Large intestine (tissue), 3 donors: ENCODE measurements at regions not wholly inside any gene's neighbourhood (a gene's known extent, or its start where the extent isn't known, plus 50 kb on each side); places are given as distances from the start of the nearest gene placed in this dataset.

ENCODE experiments used
- DNase-seq, 2 donors: peaks; one replicate each; pipeline versions ENCODE4 v3.0.0 to v3.0.0-alpha.2; 2013
- H3K27ac ChIP-seq: one replicate; pipeline ENCODE4 v1.5.1; 2013; ENCODE audit warnings: low read length
- H3K27me3 ChIP-seq: 2 replicates; pipeline ENCODE4 v1.6.1; 2013; ENCODE audit warnings: low read length; ENCODE audit not compliant: control insufficient read depth, insufficient read depth
- H3K36me3 ChIP-seq: 2 replicates; pipeline ENCODE4 v1.6.1; 2013; ENCODE audit warnings: low read length; ENCODE audit not compliant: control insufficient read depth, insufficient read depth
- H3K4me1 ChIP-seq: one replicate; pipeline ENCODE4 v1.6.1; 2013; ENCODE audit warnings: low read length; ENCODE audit not compliant: control insufficient read depth, insufficient read depth
- H3K4me3 ChIP-seq: one replicate; pipeline ENCODE4 v1.5.1; 2013; ENCODE audit warnings: low read length
- H3K9me3 ChIP-seq: one replicate; pipeline ENCODE4 v1.6.1; 2013; ENCODE audit warnings: mild to moderate bottlenecking, low read depth, low read length, moderate library complexity; ENCODE audit not compliant: control insufficient read depth
- WGBS: methylation state at CpG from one replicate; pipeline ENCODE4 v1.1.5; 2013; ENCODE audit warnings: low lambda C conversion rate; ENCODE audit not compliant: insufficient coverage; 5-methylcytosine and 5-hydroxymethylcytosine counted together

DNA sequence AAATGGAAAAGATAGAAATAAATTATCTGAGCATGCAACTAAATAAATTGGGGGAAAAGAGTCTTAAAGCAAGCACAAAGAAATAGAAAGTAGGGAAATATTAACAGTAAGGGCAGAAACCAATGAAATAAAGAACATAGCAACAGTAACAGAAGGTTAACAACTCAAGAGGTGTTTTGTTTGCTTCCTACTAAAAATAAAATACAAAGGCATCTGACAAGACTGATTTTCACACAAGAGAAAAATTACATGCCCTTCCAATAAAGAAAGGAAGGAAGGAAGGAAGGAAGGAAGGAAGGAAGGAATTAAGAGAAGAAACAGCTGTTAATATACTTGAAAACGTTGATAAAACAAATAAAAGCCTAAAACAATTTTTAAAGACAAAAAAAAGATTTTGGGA, 240.2 kb downstream of the SEC16B start:
- Histone ChIP-seq H3K27ac (no peak overlapping the region), H3K4me3 (no peak overlapping the region), H3K4me1 (no peaks in the 10 kb centered on the region), H3K27me3 (no peaks in the 10 kb centered on the region), H3K36me3 (no peaks in the 10 kb centered on the region), H3K9me3 (no peaks in the 10 kb centered on the region)
- WGBS: 30% methylated on average over 1 of the region's 1 CpG
- no peak for DNase-seq

DNA sequence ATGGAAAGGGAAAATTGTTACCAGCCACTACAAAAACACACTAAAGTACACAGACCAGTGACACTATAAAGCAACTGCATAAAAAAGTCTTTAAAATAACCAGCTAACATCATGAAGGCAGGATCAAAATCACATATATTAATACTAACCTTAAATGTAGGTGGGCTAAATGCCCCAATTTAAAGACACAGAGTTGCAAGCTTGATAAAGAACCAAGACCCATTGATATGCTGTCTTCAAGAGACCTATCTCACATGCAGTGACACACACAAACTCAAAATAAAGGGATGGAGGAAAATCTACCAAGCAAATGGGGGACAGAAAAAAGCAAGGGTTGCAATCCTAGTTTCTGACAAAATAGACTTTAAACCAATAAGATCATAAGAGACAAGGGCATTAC, 246.3 kb downstream of the SEC16B start:
- Histone ChIP-seq H3K4me1 (no peaks in the 10 kb centered on the region), H3K9me3 (no peaks in the 10 kb centered on the region), H3K4me3 (no peak overlapping the region), H3K27ac (no peak overlapping the region), H3K27me3 (no peaks in the 10 kb centered on the region), H3K36me3 (no peaks in the 10 kb centered on the region)
- no peak for DNase-seq

DNA sequence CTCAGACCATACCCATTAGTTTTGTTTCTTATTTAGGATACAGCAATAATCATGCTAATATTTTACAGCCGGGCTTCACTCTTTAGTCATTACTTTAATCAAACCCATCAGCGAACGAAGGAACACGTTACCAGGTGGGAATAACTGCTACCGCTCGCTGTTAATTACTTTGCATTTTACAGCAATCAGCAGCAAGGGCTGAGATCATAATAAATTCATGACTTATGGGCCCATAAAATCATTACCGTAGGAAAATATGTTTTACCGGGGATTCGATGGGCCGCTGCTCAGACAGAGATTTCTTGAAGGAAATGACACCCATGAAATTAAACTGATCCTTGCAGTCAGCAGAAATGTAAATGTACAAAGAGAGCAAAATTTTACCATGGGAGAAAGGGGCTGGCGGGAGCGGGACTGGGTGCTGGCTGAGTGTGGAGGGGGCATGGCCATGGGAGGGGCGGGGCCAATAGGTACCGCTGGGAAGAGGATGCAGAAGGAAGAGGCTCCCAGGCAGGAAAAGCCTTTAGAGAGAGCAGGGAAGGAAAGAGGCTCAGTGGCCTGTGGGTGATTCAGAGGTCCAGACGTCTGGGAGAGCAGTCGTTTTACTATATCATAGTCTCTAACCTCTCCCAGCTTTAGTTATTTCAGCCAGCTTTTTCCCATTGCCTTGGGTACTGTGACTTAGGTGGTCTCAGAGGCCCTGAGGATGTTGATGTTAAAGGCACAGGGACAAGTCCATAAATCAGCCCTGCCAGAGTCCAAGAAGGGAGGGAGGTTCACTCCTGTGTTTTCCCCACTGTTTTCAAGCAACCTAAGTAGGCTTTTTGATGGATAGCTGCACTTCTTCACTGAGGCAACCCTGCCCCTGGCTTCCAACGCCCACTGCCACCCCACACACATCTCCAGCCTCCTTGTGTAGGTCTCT, 258.9 kb downstream of the SEC16B start:
- no peaks in the 10 kb centered on the region for H3K4me1 ChIP-seq
- DNase-seq: no peak

DNA sequence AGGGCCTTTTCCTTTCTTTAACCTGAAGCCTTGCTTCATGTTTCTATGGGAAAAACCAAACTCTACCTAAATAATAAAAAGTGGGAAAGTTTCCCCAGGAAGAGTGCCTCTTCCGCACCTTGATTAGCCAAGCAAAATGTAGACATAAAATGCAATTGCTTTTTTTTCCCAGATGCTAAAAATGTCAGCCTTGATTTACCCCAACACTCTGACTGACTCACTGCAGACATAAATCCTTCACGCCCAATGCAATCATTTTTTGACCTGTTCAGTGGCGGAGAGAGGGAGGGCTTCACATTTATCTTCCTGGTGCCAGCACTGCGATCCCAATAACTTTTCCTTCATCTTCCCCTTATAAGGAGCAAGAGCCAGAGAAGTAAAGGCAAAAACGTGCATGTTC, 261.5 kb downstream of the SEC16B start:
- no peak for DNase-seq
- no peaks in the 10 kb centered on the region for H3K36me3 ChIP-seq
- H3K9me3 ChIP-seq: no peaks in the 10 kb centered on the region
- WGBS: 66% methylated on average over 3 of the region's 5 CpGs
- H3K27ac ChIP-seq: no peak overlapping the region
- no peaks in the 10 kb centered on the region for H3K4me1 ChIP-seq
- H3K27me3 ChIP-seq: no peaks in the 10 kb centered on the region
- H3K4me3 ChIP-seq: no peak overlapping the region

More for the DNA sequence above, 258.9 kb downstream of the SEC16B start:
- no peaks in the 10 kb centered on the region for H3K36me3 ChIP-seq
- 82% methylated on average over 9 of the region's 17 CpGs for WGBS
- no peak overlapping the region for H3K27ac ChIP-seq
- no peaks in the 10 kb centered on the region for H3K9me3 ChIP-seq
- no peak overlapping the region for H3K4me3 ChIP-seq
- H3K27me3 ChIP-seq: no peaks in the 10 kb centered on the region

DNA sequence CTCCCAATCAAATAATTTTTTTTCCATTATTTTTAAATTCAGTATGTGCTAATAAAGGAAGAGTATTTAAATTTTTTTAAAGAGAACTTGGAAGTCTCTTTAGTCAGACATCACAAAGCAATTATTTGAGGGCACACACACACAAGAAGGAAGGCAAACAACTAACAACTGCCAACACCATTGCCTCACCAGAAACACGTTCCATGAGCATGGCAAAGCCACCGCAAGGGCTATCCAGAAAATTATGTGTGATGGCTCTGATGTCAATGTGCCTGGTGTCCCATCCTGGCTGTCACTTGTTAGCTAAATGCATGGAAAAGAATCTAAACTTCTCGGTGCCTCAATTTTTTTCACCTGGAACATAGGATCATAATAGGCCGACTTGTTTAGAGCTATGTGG, 262.9 kb downstream of the SEC16B start:
- Histone ChIP-seq H3K36me3 (no peaks in the 10 kb centered on the region), H3K9me3 (no peaks in the 10 kb centered on the region), H3K27ac (no peak overlapping the region), H3K4me3 (no peak overlapping the region), H3K4me1 (no peaks in the 10 kb centered on the region), H3K27me3 (no peaks in the 10 kb centered on the region)
- WGBS: no CpG with 5 or more reads among the region's 4 CpGs
- no peak for DNase-seq

DNA sequence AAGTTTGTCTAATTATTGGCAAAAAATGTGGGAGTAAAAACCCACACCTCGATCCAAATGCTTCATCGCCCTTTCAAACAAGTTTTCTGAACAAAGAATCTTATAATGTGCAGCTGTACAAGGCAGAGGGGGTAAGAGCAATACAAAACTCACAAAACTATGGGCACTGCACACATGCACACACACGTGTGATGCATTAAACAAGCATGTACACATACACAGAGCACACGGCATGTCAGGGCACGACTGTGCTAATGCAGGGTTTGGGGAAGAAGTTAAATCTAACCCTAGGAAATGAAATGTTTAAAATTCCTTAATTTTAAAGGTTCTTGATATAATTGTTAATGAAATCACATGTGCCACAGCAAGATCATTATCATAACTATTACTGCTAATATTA, 264.0 kb downstream of the SEC16B start:
- Histone ChIP-seq H3K36me3 (no peaks in the 10 kb centered on the region), H3K4me1 (no peaks in the 10 kb centered on the region), H3K9me3 (no peaks in the 10 kb centered on the region), H3K27me3 (no peaks in the 10 kb centered on the region), H3K4me3 (no peak overlapping the region), H3K27ac (no peak overlapping the region)
- no CpG with 5 or more reads among the region's 5 CpGs for WGBS
- no peak for DNase-seq

DNA sequence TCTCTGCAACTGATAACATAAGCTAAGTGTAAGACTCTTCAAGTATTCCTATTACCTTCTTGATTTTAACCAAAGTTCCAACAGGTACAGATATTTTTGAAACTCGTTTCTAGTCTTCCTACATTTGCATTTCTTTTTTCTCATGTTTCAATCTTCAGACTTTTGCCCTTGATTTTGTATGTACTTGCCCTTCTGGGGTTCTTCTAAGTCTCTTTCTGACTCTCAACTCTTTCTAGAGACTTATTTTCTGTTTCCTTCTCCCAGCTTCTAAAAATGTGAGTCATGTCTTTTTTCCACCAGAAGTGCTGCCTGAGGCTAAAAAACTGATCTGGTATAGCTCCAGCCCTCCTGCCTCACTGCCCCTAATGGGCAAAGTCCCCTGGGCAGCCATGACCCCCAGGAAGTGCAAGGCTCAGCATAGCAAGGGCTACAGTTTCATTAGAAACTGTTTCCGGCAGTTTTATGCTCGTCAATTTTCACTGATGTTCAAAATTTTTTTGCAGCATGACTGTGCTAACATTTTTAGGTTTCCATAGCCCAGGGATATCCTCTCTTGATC, 265.9 kb downstream of the SEC16B start:
- DNase-seq: no peak
- H3K4me3 ChIP-seq: no peak overlapping the region
- H3K4me1 ChIP-seq: no peaks in the 10 kb centered on the region
- no peak overlapping the region for H3K27ac ChIP-seq
- H3K9me3 ChIP-seq: no peaks in the 10 kb centered on the region
- WGBS: 30% methylated on average over 1 of the region's 3 CpGs
- H3K27me3 ChIP-seq: no peaks in the 10 kb centered on the region
- H3K36me3 ChIP-seq: no peaks in the 10 kb centered on the region

DNA sequence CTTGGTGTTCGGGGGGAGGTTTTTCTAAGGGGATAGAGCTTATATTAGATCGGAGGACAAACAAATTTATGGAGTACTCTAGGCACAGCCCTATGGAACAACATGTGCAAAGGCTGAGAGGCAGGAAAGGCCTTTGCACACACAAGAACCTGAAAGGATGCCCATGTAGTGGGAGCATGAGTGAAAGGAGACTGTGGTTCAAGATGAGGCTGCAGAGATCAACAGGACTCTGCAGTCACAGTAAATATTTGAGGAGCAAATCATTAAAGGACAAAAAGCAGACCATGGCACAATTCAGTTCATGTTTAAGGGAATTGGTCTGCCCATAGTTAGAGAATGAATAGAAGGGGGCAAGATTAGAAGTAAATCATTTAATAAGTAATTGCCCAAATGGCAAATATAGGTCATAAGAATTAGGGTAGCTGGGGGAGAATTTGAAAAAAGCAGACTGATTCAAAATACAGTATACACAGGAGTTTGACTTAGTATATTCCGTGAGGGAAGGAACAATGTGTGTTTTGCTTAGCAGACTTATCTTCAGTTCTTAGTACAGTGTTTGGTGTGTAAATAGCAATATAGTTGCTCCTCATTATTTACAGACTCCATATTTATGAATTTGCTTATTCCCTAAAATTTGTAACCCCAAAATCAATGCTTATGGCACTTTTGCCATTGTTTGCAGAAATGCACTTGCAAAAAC, 268.1 kb downstream of the SEC16B start:
- no peaks in the 10 kb centered on the region for H3K27me3 ChIP-seq
- no CpG with 5 or more reads among the region's 3 CpGs for WGBS
- H3K36me3 ChIP-seq: no peaks in the 10 kb centered on the region
- H3K9me3 ChIP-seq: no peaks in the 10 kb centered on the region
- no peaks in the 10 kb centered on the region for H3K4me1 ChIP-seq
- H3K27ac ChIP-seq: no peak overlapping the region
- no peak for DNase-seq
- H3K4me3 ChIP-seq: no peak overlapping the region

DNA sequence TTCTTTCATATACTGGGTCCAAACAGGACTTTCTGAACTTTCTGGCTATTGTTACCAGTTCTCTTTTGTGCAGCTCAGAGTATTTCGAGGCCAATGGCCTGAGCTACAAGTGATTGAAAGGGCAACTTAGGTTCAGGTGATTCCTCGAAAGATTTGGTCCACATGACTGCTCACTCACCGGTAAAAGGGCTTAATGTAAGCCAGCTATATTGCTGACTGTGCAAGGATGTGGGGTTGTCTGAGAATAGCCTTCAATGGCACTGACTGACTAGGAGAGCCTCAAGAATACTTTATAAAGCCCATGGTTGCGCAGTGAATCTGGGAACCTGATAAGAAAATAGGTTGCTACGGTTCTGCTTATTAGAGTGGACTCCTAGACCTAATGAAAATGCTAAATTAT, 269.0 kb downstream of the SEC16B start:
- Histone ChIP-seq H3K4me1 (no peaks in the 10 kb centered on the region), H3K27me3 (no peaks in the 10 kb centered on the region), H3K4me3 (no peak overlapping the region), H3K27ac (no peak overlapping the region), H3K36me3 (no peaks in the 10 kb centered on the region), H3K9me3 (no peaks in the 10 kb centered on the region)
- DNase-seq: no peak
- no CpG with 5 or more reads among the region's 5 CpGs for WGBS

DNA sequence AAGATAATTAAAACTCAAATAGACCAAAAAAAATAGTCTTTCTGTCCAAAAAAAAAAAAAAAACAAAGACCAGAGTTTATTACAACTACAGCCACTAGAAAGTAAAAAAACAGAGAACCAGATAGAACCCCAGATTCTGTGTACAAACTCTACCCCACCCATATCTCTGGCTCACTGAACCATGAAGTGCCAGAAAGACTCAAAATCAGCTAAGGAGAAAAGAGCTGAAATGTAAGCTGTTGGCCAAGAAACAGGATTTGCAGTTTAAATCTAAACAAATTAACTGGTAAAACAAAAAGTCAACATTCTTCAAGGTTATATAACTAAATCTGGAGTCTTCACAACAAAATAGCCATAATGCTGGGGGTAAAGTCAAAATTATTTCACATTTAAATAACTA, 278.9 kb downstream of the SEC16B start:
- no peaks in the 10 kb centered on the region for H3K4me1 ChIP-seq
- DNase-seq: no peak
- H3K36me3 ChIP-seq: no peaks in the 10 kb centered on the region
- H3K27me3 ChIP-seq: no peaks in the 10 kb centered on the region
- no peak overlapping the region for H3K4me3 ChIP-seq
- H3K9me3 ChIP-seq: no peaks in the 10 kb centered on the region
- H3K27ac ChIP-seq: no peak overlapping the region
